GM12878 (cell line): ENCODE measurements at regions not wholly inside any gene's neighbourhood (a gene's known extent, or its start where the extent isn't known, plus 50 kb on each side); places are given as distances from the start of the nearest gene placed in this dataset.

Source experiments
- ATAC-seq: fragments of 200-7000 bp; cut with Tn5 transposase; 3 replicates; pipeline ENCODE4 v1.9.1; 2020; ENCODE audit warnings: mild to moderate bottlenecking, moderate library complexity
- BruUV-seq: library from RNA; stranded (reverse); fragments of 400-500 nt; replicated peaks from 2 replicates; lab custom pipeline; 2021; lab: Mats Ljungman, UMichigan
- CTCF ChIA-PET: fragments of 300-600 bp; sonication (Branson Sonifier 250); formaldehyde crosslinking; extraction: SDS; loops from one replicate; lab custom pipeline; 2021; ENCODE audit warnings: inconsistent platforms; lab: Yijun Ruan, JAX
- POLR2A ChIA-PET: fragments of 350-600 bp; formaldehyde crosslinking; extraction: SDS; loops from one replicate; lab custom pipeline; 2021; ENCODE audit warnings: inconsistent platforms; lab: Charles Lee
- RAD21 ChIA-PET: fragments of 300-600 bp; sonication (Branson Sonifier 250); formaldehyde crosslinking; loops from one replicate; lab custom pipeline; 2023; ENCODE audit warnings: antibody characterized with exemption; ENCODE audit not compliant: unreplicated experiment; lab: Charles Lee
- SMC1A ChIA-PET: fragments of 300-600 bp; sonication (Branson Sonifier 250); formaldehyde crosslinking; loops from one replicate; lab custom pipeline; 2023; ENCODE audit not compliant: unreplicated experiment, uncharacterized antibody; lab: Charles Lee
- DNase-seq: peaks from one replicate; pipeline ENCODE4 v3.0.0-alpha.2; 2011; ENCODE audit warnings: low read depth, low spot score
- FAIRE-seq: peaks from 3 replicates; lab custom pipeline; 2011; peaks lifted over from hg19 to GRCh38; lab: Jason Lieb, UNC
- H2AFZ ChIP-seq: 2 replicates; pipeline ENCODE4 v1.6.0; 2011; ENCODE audit warnings: low read depth, low read length, control low read depth; ENCODE audit not compliant: control insufficient read depth
- H3K27ac ChIP-seq: 2 replicates; pipeline ENCODE4 v1.5.1; 2011; ENCODE audit warnings: control low read depth; ENCODE audit not compliant: control insufficient read depth, insufficient read depth
- H3K27me3 ChIP-seq, 2 experiments: replicated peaks in 1 of 2; 2 replicates each; pipeline versions ENCODE4 v1.6.0 to v1.6.1; 2011; ENCODE audit warnings: low read length in 1 of 2; ENCODE audit not compliant: control insufficient read depth in 2 of 2, insufficient read depth in 2 of 2
- H3K36me3 ChIP-seq, 2 experiments: 2 replicates each; pipeline ENCODE4 v1.5.1; 2011; ENCODE audit warnings: low read length in 1 of 2; ENCODE audit not compliant: control insufficient read depth in 2 of 2, insufficient read depth in 2 of 2
- H3K4me1 ChIP-seq: 2 replicates; pipeline ENCODE4 v1.6.1; 2011; ENCODE audit warnings: mild to moderate bottlenecking, low read length, moderate library complexity, mixed read lengths; ENCODE audit not compliant: control insufficient read depth, insufficient read depth
- H3K4me2 ChIP-seq: 2 replicates; pipeline ENCODE4 v1.6.0; 2011; ENCODE audit warnings: control low read depth; ENCODE audit not compliant: control insufficient read depth, insufficient read depth
- H3K4me3 ChIP-seq: fragments of 200-600 bp; sonication (generic); 2 replicates; pipeline ENCODE4 v1.5.1; 2016
- H3K79me2 ChIP-seq: 2 replicates; pipeline ENCODE4 v1.6.0; 2011; ENCODE audit warnings: low read length; ENCODE audit not compliant: control insufficient read depth, insufficient read depth
- H3K9ac ChIP-seq: 2 replicates; pipeline ENCODE4 v1.8.0; 2011; ENCODE audit warnings: low read length, control low read depth, mixed read lengths; ENCODE audit not compliant: control insufficient read depth, insufficient read depth
- H3K9me3 ChIP-seq: replicated peaks from 3 replicates; pipeline ENCODE4 v1.5.1; 2011; ENCODE audit warnings: mild to moderate bottlenecking, low read length; ENCODE audit not compliant: control insufficient read depth, insufficient read depth
- H4K20me1 ChIP-seq: 2 replicates; pipeline ENCODE4 v1.6.0; 2011; ENCODE audit not compliant: control insufficient read depth, insufficient read depth
- BRCA1 ChIP-seq: IDR thresholded peaks from 2 replicates; pipeline ENCODE4 v1.6.1; 2011; ENCODE audit warnings: low read depth, low read length, improper control_type of control experiment
- CREM ChIP-seq: IDR thresholded peaks from 2 replicates; pipeline ENCODE4 v1.6.1; 2014; ENCODE audit warnings: antibody characterized with exemption, low read depth
- EP300 ChIP-seq, 2 experiments: fragments of 150-350 bp in 1 of 2; IDR thresholded peaks; 2 replicates each; pipeline ENCODE4 v1.6.1; 2011 to 2012; ENCODE audit warnings: low read depth in 2 of 2, low read length in 2 of 2, borderline replicate concordance in 1 of 2, improper control_type of control experiment in 1 of 2, inconsistent platforms in 1 of 2; ENCODE audit not compliant: control insufficient read depth in 1 of 2
- FOXM1 ChIP-seq: IDR thresholded peaks from 2 replicates; pipeline ENCODE4 v1.6.1; 2012; ENCODE audit warnings: low read depth, mild to moderate bottlenecking, inconsistent platforms, low read length, moderate library complexity
- IKZF1 ChIP-seq: fragments of 450-650 bp; conservative IDR thresholded peaks from 2 replicates; pipeline ENCODE4 v1.6.1; 2017; ENCODE audit warnings: antibody characterized with exemption, mild to moderate bottlenecking
- IKZF2 ChIP-seq, 2 experiments: fragments of 450-650 bp; IDR thresholded peaks; 2 replicates each; pipeline ENCODE4 v1.6.1; 2017; ENCODE audit warnings: mild to moderate bottlenecking in 2 of 2, moderate library complexity in 2 of 2
- IRF4 ChIP-seq: IDR thresholded peaks from 2 replicates; pipeline ENCODE4 v1.6.1; 2011; ENCODE audit warnings: low read depth, low read length
- MEF2A ChIP-seq: IDR thresholded peaks from 2 replicates; pipeline ENCODE4 v1.6.1; 2011; ENCODE audit warnings: low read depth, mild to moderate bottlenecking, low read length, moderate library complexity; ENCODE audit not compliant: insufficient read depth
- NFXL1 ChIP-seq: fragments of 450-650 bp; IDR thresholded peaks from 2 replicates; pipeline ENCODE4 v1.6.1; 2017; ENCODE audit warnings: antibody characterized with exemption, mild to moderate bottlenecking, borderline replicate concordance
- PAX5 ChIP-seq: IDR thresholded peaks from 2 replicates; pipeline ENCODE4 v1.6.1; 2011; ENCODE audit warnings: low read depth, low read length, borderline replicate concordance
- PRDM15 ChIP-seq: fragments of 450-650 bp; formaldehyde crosslinking; IDR thresholded peaks from 2 replicates; pipeline ENCODE4 v1.4.0; 2020; ENCODE audit warnings: mild to moderate bottlenecking, moderate library complexity
- RAD51 ChIP-seq: fragments of 450-650 bp; IDR thresholded peaks from 2 replicates; pipeline ENCODE4 v1.6.1; 2016; ENCODE audit warnings: moderate library complexity, mild to moderate bottlenecking, inconsistent platforms
- SP1 ChIP-seq: IDR thresholded peaks from one replicate; pipeline ENCODE4 v1.6.1; 2011; ENCODE audit warnings: low read depth, low read length
- STAT1 ChIP-seq: fragments of 450-650 bp; conservative IDR thresholded peaks from 2 replicates; pipeline ENCODE4 v1.6.1; 2014; ENCODE audit warnings: antibody characterized with exemption, mild to moderate bottlenecking
- ZSCAN29 ChIP-seq: fragments of 450-650 bp; IDR thresholded peaks from 2 replicates; pipeline ENCODE4 v1.6.1; 2017; ENCODE audit warnings: mild to moderate bottlenecking, moderate library complexity
- WGBS: methylation state at CpG from one replicate; pipeline ENCODE4 v1.1.6; 2016; ENCODE audit warnings: low lambda C conversion rate; ENCODE audit not compliant: insufficient replicate concordance, insufficient coverage; ENCODE audit errors: missing lambda C conversion rate; 5-methylcytosine and 5-hydroxymethylcytosine counted together
- in situ Hi-C: fragments of 300-500 bp; cut with MboI; formaldehyde crosslinking; loops from 9 replicates; pipeline ENCODE4 v1.14.3; 2018; ENCODE audit warnings: mixed read lengths
- intact Hi-C: fragments of 100-400 bp; cut with micrococcal nuclease; formaldehyde crosslinking; loops from one replicate; pipeline ENCODE4 v1.14.2; 2022; ENCODE audit not compliant: unreplicated experiment
- TF ChIP-seq, protein P1 (sequence below): fragments of 450-650 bp; conservative IDR thresholded peaks from 2 replicates; pipeline ENCODE4 v1.6.1; 2017; ENCODE audit warnings: mild to moderate bottlenecking, moderate library complexity
- TF ChIP-seq, protein P2 (sequence below), 3 experiments: IDR thresholded peaks in 2 of 3; conservative IDR thresholded peaks in 1 of 3; 2 replicates each; pipeline ENCODE4 v1.5.1; 2011; ENCODE audit warnings: low read depth in 3 of 3, low read length in 3 of 3, mild to moderate bottlenecking in 3 of 3, control low read depth in 2 of 3, moderate library complexity in 2 of 3, inconsistent platforms in 1 of 3, mixed read lengths in 1 of 3; ENCODE audit not compliant: control insufficient read depth in 2 of 3, insufficient read depth in 1 of 3; ENCODE audit errors: extremely low read depth in 1 of 3

- Histone ChIP-seq H3K27me3 (no peaks in the 10 kb centered on the region), H4K20me1 (no peaks in the 10 kb centered on the region), H3K4me1 (no peaks in the 10 kb centered on the region), H3K9me3 (no peaks in the 10 kb centered on the region), H2AFZ (no peak overlapping the region), H3K4me3 (no peak overlapping the region), H3K9ac (no peak overlapping the region)
- no TSS peak for BruUV-seq
- WGBS = 32% methylated on average over 2 of the region's 2 CpGs
- SMC1A ChIA-PET = interaction anchor here (0.8 to 2.3 kb wide), 6 partner anchors 9 to 86 kb away, joined by 3 to 5 read pairs (median 3); no protein-coding TSS in a partner anchor
- TF ChIP-seq IRF4 (no peak), CREM (no peak), FOXM1 (no peak), EP300 (IDR thresholded peaks at IDR 0.05; ENCODE audit: borderline replicate concordance in 1 of 2, control insufficient read depth in 1 of 2, low read depth in 2 of 2, low read length in 2 of 2) (no peak), STAT1 (no peak), MEF2A (no peak), PRDM15 (CRISPR knock-in tag) (no peak), PAX5 (no peak), BRCA1 (no peak), IKZF2 (IDR thresholded peaks at IDR 0.05) (no peak), ZSCAN29 (no peak), SP1 (no peak), RAD51 (no peak), IKZF1 (no peak), NFXL1 (no peak)
- TF ChIP-seq, protein P1, sequence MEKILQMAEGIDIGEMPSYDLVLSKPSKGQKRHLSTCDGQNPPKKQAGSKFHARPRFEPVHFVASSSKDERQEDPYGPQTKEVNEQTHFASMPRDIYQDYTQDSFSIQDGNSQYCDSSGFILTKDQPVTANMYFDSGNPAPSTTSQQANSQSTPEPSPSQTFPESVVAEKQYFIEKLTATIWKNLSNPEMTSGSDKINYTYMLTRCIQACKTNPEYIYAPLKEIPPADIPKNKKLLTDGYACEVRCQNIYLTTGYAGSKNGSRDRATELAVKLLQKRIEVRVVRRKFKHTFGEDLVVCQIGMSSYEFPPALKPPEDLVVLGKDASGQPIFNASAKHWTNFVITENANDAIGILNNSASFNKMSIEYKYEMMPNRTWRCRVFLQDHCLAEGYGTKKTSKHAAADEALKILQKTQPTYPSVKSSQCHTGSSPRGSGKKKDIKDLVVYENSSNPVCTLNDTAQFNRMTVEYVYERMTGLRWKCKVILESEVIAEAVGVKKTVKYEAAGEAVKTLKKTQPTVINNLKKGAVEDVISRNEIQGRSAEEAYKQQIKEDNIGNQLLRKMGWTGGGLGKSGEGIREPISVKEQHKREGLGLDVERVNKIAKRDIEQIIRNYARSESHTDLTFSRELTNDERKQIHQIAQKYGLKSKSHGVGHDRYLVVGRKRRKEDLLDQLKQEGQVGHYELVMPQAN = no peak
- TF ChIP-seq, protein P2, sequence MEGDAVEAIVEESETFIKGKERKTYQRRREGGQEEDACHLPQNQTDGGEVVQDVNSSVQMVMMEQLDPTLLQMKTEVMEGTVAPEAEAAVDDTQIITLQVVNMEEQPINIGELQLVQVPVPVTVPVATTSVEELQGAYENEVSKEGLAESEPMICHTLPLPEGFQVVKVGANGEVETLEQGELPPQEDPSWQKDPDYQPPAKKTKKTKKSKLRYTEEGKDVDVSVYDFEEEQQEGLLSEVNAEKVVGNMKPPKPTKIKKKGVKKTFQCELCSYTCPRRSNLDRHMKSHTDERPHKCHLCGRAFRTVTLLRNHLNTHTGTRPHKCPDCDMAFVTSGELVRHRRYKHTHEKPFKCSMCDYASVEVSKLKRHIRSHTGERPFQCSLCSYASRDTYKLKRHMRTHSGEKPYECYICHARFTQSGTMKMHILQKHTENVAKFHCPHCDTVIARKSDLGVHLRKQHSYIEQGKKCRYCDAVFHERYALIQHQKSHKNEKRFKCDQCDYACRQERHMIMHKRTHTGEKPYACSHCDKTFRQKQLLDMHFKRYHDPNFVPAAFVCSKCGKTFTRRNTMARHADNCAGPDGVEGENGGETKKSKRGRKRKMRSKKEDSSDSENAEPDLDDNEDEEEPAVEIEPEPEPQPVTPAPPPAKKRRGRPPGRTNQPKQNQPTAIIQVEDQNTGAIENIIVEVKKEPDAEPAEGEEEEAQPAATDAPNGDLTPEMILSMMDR (IDR thresholded peaks at IDR 0.05 in 2 of 3, conservative IDR thresholded peaks at IDR 0.05 in 1 of 3; ENCODE audit: control insufficient read depth in 2 of 3, extremely low read depth in 1 of 3, insufficient read depth in 1 of 3, low read depth in 3 of 3, low read length in 3 of 3) = no peak
- TF ChIP-seq, all 136 proteins: peak for 0
- no peak overlapping the region for H3K4me2 ChIP-seq
- ChIA-PET CTCF (interaction anchor here (0.7 to 1.0 kb wide), 2 partner anchors 17 to 19 kb away, joined by 3 to 4 read pairs; no protein-coding TSS in a partner anchor), RAD21 (no interaction called here), POLR2A (interaction anchor here (0.6 kb wide), 1 partner anchor 416 kb away, joined by 4 read pairs; no protein-coding TSS in a partner anchor)
- DNase-seq (no peak), FAIRE-seq (no peak), ATAC-seq (no peak)
- no peak overlapping the region for H3K27ac ChIP-seq
- in situ Hi-C loops (no loop called here), intact Hi-C loops (no loop called here)
- no peaks in the 10 kb centered on the region for H3K36me3 ChIP-seq
- H3K79me2 ChIP-seq = no peaks in the 10 kb centered on the region
These were observed 172.3 kb downstream of the ALG10B start for GRCh38 chr12:38488866-38489265.
